ENCODE measurements at regions not wholly inside any gene's neighbourhood (a gene's known extent, or its start where the extent isn't known, plus 50 kb on each side); places are given as distances from the start of the nearest gene placed in this dataset.

GRCh38 chr2:150647943-150648342, 160.5 kb upstream of the RND3 start:
- intact Hi-C loops (cut with micrococcal nuclease): no loop called here
- dilution Hi-C loops (cut with MboI; ENCODE audit: extremely low pct_ligation_motif_present, low sequenced_read_pairs): no loop called here
- FAIRE-seq (no peak), DNase-seq (ENCODE audit: low read depth, low spot score) (no peak)
- BruUV-seq (replicated peaks): no TSS peak
- no peaks in the 10 kb centered on the region for H4K20me1 ChIP-seq (replicated peaks; ENCODE audit: control insufficient read depth, extremely low read depth, insufficient read depth, low read length)
- H3K4me3 ChIP-seq (replicated peaks in 1 of 3; ENCODE audit: insufficient read depth in 1 of 3, low read depth in 1 of 3, low read length in 3 of 3): no peak overlapping the region
- H3K9ac ChIP-seq (replicated peaks; ENCODE audit: extremely low read depth, insufficient read depth, low read length): no peak overlapping the region
- no peaks in the 10 kb centered on the region for H3K4me1 ChIP-seq (ENCODE audit: control insufficient read depth, extremely low read depth, insufficient read depth, low read length)
- H3K27me3 ChIP-seq (ENCODE audit: control insufficient read depth in 2 of 2, insufficient read depth in 2 of 2, low read length in 2 of 2): no peaks in the 10 kb centered on the region
- CTCF ChIA-PET: interaction anchor here (1.0 kb wide), 2 partner anchors 12 to 15 kb away, joined by 3 read pairs; no protein-coding TSS in a partner anchor
- no peak for TF ChIP-seq EZH2 (IDR thresholded peaks at IDR 0.05; ENCODE audit: borderline replicate concordance, low read depth, low read length, severe bottlenecking)
- H3K27ac ChIP-seq (ENCODE audit: insufficient read depth, low read depth, low read length): no peak overlapping the region
- no peak overlapping the region for H2AFZ ChIP-seq (ENCODE audit: low read depth, low read length)
- no peaks in the 10 kb centered on the region for H3K36me3 ChIP-seq (ENCODE audit: control insufficient read depth in 2 of 2, extremely low read depth in 1 of 2, insufficient read depth in 2 of 2, low read length in 2 of 2)
- no peaks in the 10 kb centered on the region for H3K9me3 ChIP-seq (replicated peaks; ENCODE audit: control insufficient read depth, insufficient read depth, low read length)
- no peaks in the 10 kb centered on the region for H3K9me1 ChIP-seq (replicated peaks; ENCODE audit: control insufficient read depth, extremely low read depth, insufficient read depth, low read length)
- H3K4me2 ChIP-seq (ENCODE audit: insufficient read depth, low read length): no peak overlapping the region
- H3K79me2 ChIP-seq (ENCODE audit: control insufficient read depth, insufficient read depth, low read length): no peaks in the 10 kb centered on the region
- POLR2A ChIA-PET: no interaction called here

- Histone ChIP-seq H3K79me2 (ENCODE audit: control insufficient read depth, insufficient read depth, low read length) (no peaks in the 10 kb centered on the region), H3K4me1 (ENCODE audit: control insufficient read depth, extremely low read depth, insufficient read depth, low read length) (no peaks in the 10 kb centered on the region), H3K27ac (ENCODE audit: insufficient read depth, low read depth, low read length) (no peak overlapping the region), H3K4me2 (ENCODE audit: insufficient read depth, low read length) (no peak overlapping the region), H4K20me1 (replicated peaks; ENCODE audit: control insufficient read depth, extremely low read depth, insufficient read depth, low read length) (no peaks in the 10 kb centered on the region), H3K9me1 (replicated peaks; ENCODE audit: control insufficient read depth, extremely low read depth, insufficient read depth, low read length) (no peaks in the 10 kb centered on the region), H3K9ac (replicated peaks; ENCODE audit: extremely low read depth, insufficient read depth, low read length) (no peak overlapping the region), H3K27me3 (ENCODE audit: control insufficient read depth in 2 of 2, insufficient read depth in 2 of 2, low read length in 2 of 2) (no peaks in the 10 kb centered on the region), H2AFZ (ENCODE audit: low read depth, low read length) (no peak overlapping the region), H3K36me3 (ENCODE audit: control insufficient read depth in 2 of 2, extremely low read depth in 1 of 2, insufficient read depth in 2 of 2, low read length in 2 of 2) (no peaks in the 10 kb centered on the region), H3K9me3 (replicated peaks; ENCODE audit: control insufficient read depth, insufficient read depth, low read length) (no peaks in the 10 kb centered on the region), H3K4me3 (replicated peaks in 1 of 3; ENCODE audit: insufficient read depth in 1 of 3, low read depth in 1 of 3, low read length in 3 of 3) (no peak overlapping the region)
- no TSS peak for BruUV-seq (replicated peaks)
- ChIA-PET CTCF (interaction anchor here (1.0 kb wide), 1 partner anchor 11 kb away, joined by 3 read pairs; no protein-coding TSS in a partner anchor), POLR2A (no interaction called here)
- DNase-seq (ENCODE audit: low read depth, low spot score) (no peak), FAIRE-seq (no peak)
- dilution Hi-C loops (cut with MboI; ENCODE audit: extremely low pct_ligation_motif_present, low sequenced_read_pairs): no loop called here
- intact Hi-C loops (cut with micrococcal nuclease): no loop called here
- TF ChIP-seq GATA2 (IDR thresholded peaks at IDR 0.05; ENCODE audit: insufficient read depth, insufficient read length, low read depth, low read length) (no peak), EZH2 (IDR thresholded peaks at IDR 0.05; ENCODE audit: borderline replicate concordance, low read depth, low read length, severe bottlenecking) (no peak), MAX (IDR thresholded peaks at IDR 0.05; ENCODE audit: insufficient read depth, insufficient read length) (no peak), POLR2AphosphoS5 (IDR thresholded peaks at IDR 0.05; ENCODE audit: insufficient read depth, low read depth, low read length) (no peak), FOS (IDR thresholded peaks at IDR 0.05; ENCODE audit: borderline replicate concordance, insufficient read depth, low read length) (no peak), MYC (IDR thresholded peaks at IDR 0.05; ENCODE audit: low read depth, low read length) (no peak), JUN (IDR thresholded peaks at IDR 0.05; ENCODE audit: borderline replicate concordance, insufficient read depth, insufficient read length, low read depth) (no peak), POLR2A (IDR thresholded peaks at IDR 0.05; ENCODE audit: low read depth, low read length) (no peak)
Observed at GRCh38 chr2:150646746-150647145, 159.3 kb upstream of the RND3 start.

Measured in endothelial cell of umbilical vein (primary cell).